Activated B cell treated with CpG ODN at 0.5 μM for 24 hours (primary cell): ENCODE measurements at regions not wholly inside any gene's neighbourhood (a gene's known extent, or its start where the extent isn't known, plus 50 kb on each side); places are given as distances from the start of the nearest gene placed in this dataset.
"Not testable (repeated sequence)": the region's sequence is repeated elsewhere in the genome, so short reads cannot be mapped to it uniquely, and the experiment has no call there.

Experiments
- ATAC-seq: fragments of 200-7000 bp; cut with Tn5 transposase; one replicate; pipeline ENCODE4 v1.10.0; 2021; ENCODE audit warnings: low read depth, mild to moderate bottlenecking, moderate library complexity
- CTCF ChIA-PET: fragments of 350-600 bp; sonication (Branson Sonifier 250); formaldehyde crosslinking; loops from one replicate; lab custom pipeline; 2021; ENCODE audit warnings: antibody characterized with exemption; lab: Charles Lee
- POLR2A ChIA-PET: fragments of 350-600 bp; sonication (Branson Sonifier 250); formaldehyde crosslinking; loops from one replicate; lab custom pipeline; 2021; ENCODE audit warnings: antibody characterized with exemption; lab: Charles Lee
- DNase-seq: peaks from one replicate; pipeline ENCODE4 v3.0.0; 2022
- H3K27ac Mint-ChIP-seq: one replicate; pipeline ENCODE4 v1.8.0; 2020; ENCODE audit warnings: mixed read lengths
- H3K27me3 Mint-ChIP-seq: one replicate; pipeline ENCODE4 v1.8.0; 2021; ENCODE audit warnings: mixed read lengths
- H3K36me3 Mint-ChIP-seq: one replicate; pipeline ENCODE4 v1.8.0; 2021; ENCODE audit warnings: low read depth, mixed read lengths
- H3K4me1 Mint-ChIP-seq: one replicate; pipeline ENCODE4 v1.8.0; 2021; ENCODE audit warnings: mixed read lengths
- H3K4me3 Mint-ChIP-seq: one replicate; pipeline ENCODE4 v1.8.0; 2020; ENCODE audit warnings: mild to moderate bottlenecking, mixed read lengths
- H3K9me3 Mint-ChIP-seq: one replicate; pipeline ENCODE4 v1.8.0; 2020; ENCODE audit warnings: mixed read lengths
- CTCF ChIP-seq: fragments of 200-600 bp; IDR thresholded peaks from one replicate; pipeline ENCODE4 v1.8.0; 2022; ENCODE audit warnings: antibody characterized with exemption, mild to moderate bottlenecking
- intact Hi-C: fragments of 100-400 bp; cut with micrococcal nuclease; formaldehyde crosslinking; loops from one replicate; pipeline ENCODE4 v1.15.1; 2024

DNA sequence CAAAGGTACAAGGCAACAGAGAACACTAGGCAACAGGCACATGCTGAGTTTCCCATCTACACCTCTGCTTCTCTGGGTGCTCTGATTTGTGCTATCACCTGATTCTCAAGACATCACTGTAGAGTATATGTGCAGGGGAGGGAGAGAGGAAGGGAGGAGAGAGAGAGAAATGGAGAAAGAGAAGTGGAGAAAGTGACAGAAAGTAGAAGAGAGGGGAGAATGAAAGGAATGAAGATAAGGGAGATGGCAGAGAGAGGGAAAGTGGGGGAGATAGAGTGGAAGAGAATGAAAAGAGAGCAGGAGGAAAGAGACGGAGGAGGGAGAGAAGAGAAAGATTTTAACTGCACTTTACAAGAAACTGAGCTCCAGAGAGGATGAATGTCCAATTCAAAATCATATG, 340.7 kb upstream of the CDH5 start:
- no peaks in the 10 kb centered on the region for H3K36me3 Mint-ChIP-seq
- TF ChIP-seq CTCF = no peak
- ATAC-seq (no peak), DNase-seq (no peak)
- no peaks in the 10 kb centered on the region for H3K4me1 Mint-ChIP-seq
- H3K4me3 Mint-ChIP-seq = no peak overlapping the region
- H3K27ac Mint-ChIP-seq = no peak overlapping the region
- no peaks in the 10 kb centered on the region for H3K27me3 Mint-ChIP-seq
- intact Hi-C loops = no loop called here
- ChIA-PET CTCF (no interaction called here), POLR2A (no interaction called here)
- H3K9me3 Mint-ChIP-seq = peaks cover 10% of the 10 kb centered on the region

GRCh38 chr16:66024567-66024966, 341.9 kb upstream of the CDH5 start:
- ATAC-seq, H3K4me3 Mint-ChIP-seq, H3K4me1 Mint-ChIP-seq, H3K27ac Mint-ChIP-seq, H3K36me3 Mint-ChIP-seq, CTCF ChIA-PET, DNase-seq, intact Hi-C loops, POLR2A ChIA-PET, H3K27me3 Mint-ChIP-seq: not testable (repeated sequence)
- peaks cover 15% of the 10 kb centered on the region for H3K9me3 Mint-ChIP-seq

DNA sequence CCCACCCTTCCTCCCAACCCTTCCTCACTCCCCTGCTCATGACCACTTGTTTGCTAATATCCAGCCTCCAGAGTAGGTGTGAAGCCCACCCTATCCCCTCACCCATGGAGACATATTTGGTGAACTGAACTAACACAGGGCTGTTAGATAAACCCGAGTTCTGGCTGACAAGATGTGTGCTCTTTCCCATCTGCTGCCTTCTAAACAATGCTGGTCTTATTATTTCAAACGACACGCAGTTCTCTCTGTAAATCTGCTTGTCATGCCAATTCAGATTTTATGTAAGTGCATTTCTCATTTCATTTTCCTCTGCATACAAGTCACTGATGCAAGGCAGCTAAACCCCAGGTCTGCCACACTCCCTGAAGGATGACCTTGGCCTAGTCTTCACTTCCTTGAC, 343.0 kb upstream of the CDH5 start:
- H3K4me1 Mint-ChIP-seq = no peaks in the 10 kb centered on the region

GRCh38 chr16:66020642-66021041, 345.8 kb upstream of the CDH5 start:
- Mint-ChIP-seq H3K4me1 (no peaks in the 10 kb centered on the region), H3K36me3 (no peaks in the 10 kb centered on the region), H3K4me3 (no peak overlapping the region), H3K27ac (no peak overlapping the region), H3K9me3 (peaks cover 15% of the 10 kb centered on the region), H3K27me3 (no peaks in the 10 kb centered on the region)
- ATAC-seq = no peak
- DNase-seq = no peak
- CTCF ChIA-PET = no interaction called here
- no peak for TF ChIP-seq CTCF
- POLR2A ChIA-PET = no interaction called here
- intact Hi-C loops = no loop called here

More for the DNA sequence above, 343.0 kb upstream of the CDH5 start:
- CTCF ChIA-PET = no interaction called here
- Mint-ChIP-seq H3K36me3 (no peaks in the 10 kb centered on the region), H3K27me3 (no peaks in the 10 kb centered on the region), H3K4me3 (no peak overlapping the region), H3K27ac (no peak overlapping the region), H3K9me3 (peaks cover 15% of the 10 kb centered on the region)
- DNase-seq = no peak
- TF ChIP-seq CTCF = no peak
- intact Hi-C loops = no loop called here
- ATAC-seq = no peak
- POLR2A ChIA-PET = no interaction called here

DNA sequence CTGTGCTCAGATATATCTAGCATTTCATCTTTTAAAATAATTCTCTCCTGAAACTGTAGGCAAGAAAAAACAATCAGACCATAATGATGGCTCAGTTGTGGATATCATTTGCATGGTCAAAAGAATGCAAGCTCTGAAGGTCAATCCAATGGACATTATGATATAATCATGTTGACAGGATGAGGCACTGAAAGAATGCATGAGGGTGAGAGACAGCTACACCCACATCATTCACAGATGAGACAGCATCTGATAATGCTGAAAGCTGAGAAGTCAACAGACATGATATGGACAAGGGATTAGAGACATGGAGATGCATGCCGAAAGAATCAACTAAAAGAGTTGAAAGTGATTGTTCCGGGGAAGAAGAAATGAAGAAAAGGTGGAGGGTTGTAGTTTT, 346.4 kb upstream of the CDH5 start:
- no peaks in the 10 kb centered on the region for H3K27me3 Mint-ChIP-seq
- peaks cover 15% of the 10 kb centered on the region for H3K9me3 Mint-ChIP-seq
- H3K36me3 Mint-ChIP-seq = no peaks in the 10 kb centered on the region
- no peak for ATAC-seq
- ChIA-PET POLR2A (no interaction called here), CTCF (no interaction called here)
- H3K4me3 Mint-ChIP-seq = no peak overlapping the region
- H3K4me1 Mint-ChIP-seq = no peaks in the 10 kb centered on the region
- intact Hi-C loops = no loop called here
- DNase-seq = no peak
- H3K27ac Mint-ChIP-seq = no peak overlapping the region
- no peak for TF ChIP-seq CTCF

GRCh38 chr16:66019502-66019901, 347.0 kb upstream of the CDH5 start:
- H3K9me3 Mint-ChIP-seq, H3K4me1 Mint-ChIP-seq, intact Hi-C loops, DNase-seq, H3K27me3 Mint-ChIP-seq, POLR2A ChIA-PET, H3K36me3 Mint-ChIP-seq, CTCF ChIA-PET, H3K4me3 Mint-ChIP-seq, ATAC-seq, H3K27ac Mint-ChIP-seq: not testable (repeated sequence)
